Thoracic aorta (tissue), 2 donors: ENCODE measurements at regions not wholly inside any gene's neighbourhood (a gene's known extent, or its start where the extent isn't known, plus 50 kb on each side); places are given as distances from the start of the nearest gene placed in this dataset.

Experiments used
- ATAC-seq: fragments of 150-250 bp; one replicate; pipeline ENCODE4 v1.8.0; 2017; ENCODE audit warnings: low read depth; ENCODE audit not compliant: insufficient number of reproducible peaks, low FRiP score
- DNase-seq: peaks from one replicate; pipeline ENCODE4 v3.0.0-alpha.2; 2020; ENCODE audit warnings: low spot score
- H3K27ac ChIP-seq, 2 donors: fragments of 200-600 bp; sonication (generic); 1 replicate in 1 of 2; 2 replicates in 1 of 2; pipeline ENCODE4 v1.5.1; 2016; ENCODE audit warnings: mild to moderate bottlenecking in 2 of 2, moderate library complexity in 2 of 2
- H3K27me3 ChIP-seq: fragments of 200-600 bp; sonication (generic); replicated peaks from 2 replicates; pipeline ENCODE4 v1.6.0; 2016; ENCODE audit warnings: mild to moderate bottlenecking; ENCODE audit not compliant: insufficient read depth
- H3K36me3 ChIP-seq: fragments of 200-600 bp; sonication (generic); one replicate; pipeline ENCODE4 v1.5.1; 2016
- H3K4me1 ChIP-seq, 2 donors: fragments of 200-600 bp; sonication (generic); 1 replicate in 1 of 2; 2 replicates in 1 of 2; pipeline versions ENCODE4 v1.5.1 to v1.6.0; 2016; ENCODE audit warnings: low read depth in 2 of 2, mild to moderate bottlenecking in 1 of 2; ENCODE audit not compliant: control insufficient read depth in 1 of 2
- H3K4me3 ChIP-seq: fragments of 200-600 bp; sonication (generic); 2 replicates; pipeline ENCODE4 v1.5.1; 2016; ENCODE audit warnings: mild to moderate bottlenecking
- H3K9me3 ChIP-seq: fragments of 200-600 bp; sonication (generic); 2 replicates; pipeline ENCODE4 v1.5.1; 2016
- CTCF ChIP-seq: fragments of 200-600 bp; sonication (generic); IDR thresholded peaks from one replicate; pipeline ENCODE4 v1.5.1; 2019; ENCODE audit warnings: antibody characterized with exemption

- no peak for DNase-seq
- no peaks in the 10 kb centered on the region for H3K9me3 ChIP-seq
- no peak overlapping the region for H3K27ac ChIP-seq
- H3K36me3 ChIP-seq = no peaks in the 10 kb centered on the region
- no peaks in the 10 kb centered on the region for H3K27me3 ChIP-seq
- no peak for ATAC-seq
- H3K4me1 ChIP-seq = no peaks in the 10 kb centered on the region
- H3K4me3 ChIP-seq = no peak overlapping the region
- TF ChIP-seq CTCF = no peak
These were observed 118.1 kb upstream of the PRKD1 start for GRCh38 chr14:30045720-30046119.

DNA sequence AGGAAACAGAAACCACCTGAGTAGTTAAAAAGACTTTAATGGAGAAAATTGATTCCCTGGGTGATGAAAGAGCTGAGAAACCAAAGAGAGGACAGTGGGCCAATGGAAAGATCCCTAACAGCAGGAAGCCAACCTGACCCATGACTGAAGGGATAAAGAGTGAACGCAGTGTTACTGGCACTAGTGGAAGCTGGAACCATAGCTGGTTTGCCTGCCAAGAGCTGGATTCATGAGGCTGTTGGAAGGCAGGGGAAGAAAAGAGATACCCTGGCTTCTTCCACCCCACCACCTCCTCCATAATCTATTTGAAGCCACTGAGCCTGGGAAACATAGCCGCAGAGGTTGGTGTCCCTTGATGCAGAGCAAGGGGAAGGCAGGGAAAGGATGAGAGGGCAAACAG lies 125.5 kb upstream of the PRKD1 start:
- Histone ChIP-seq H3K36me3 (no peaks in the 10 kb centered on the region), H3K9me3 (no peaks in the 10 kb centered on the region), H3K27ac (no peak overlapping the region), H3K4me1 (peaks cover 0 to 6% of the 10 kb centered on the region in 2 donors), H3K27me3 (no peaks in the 10 kb centered on the region), H3K4me3 (no peak overlapping the region)
- no peak for ATAC-seq
- TF ChIP-seq CTCF = no peak
- DNase-seq = no peak

DNA sequence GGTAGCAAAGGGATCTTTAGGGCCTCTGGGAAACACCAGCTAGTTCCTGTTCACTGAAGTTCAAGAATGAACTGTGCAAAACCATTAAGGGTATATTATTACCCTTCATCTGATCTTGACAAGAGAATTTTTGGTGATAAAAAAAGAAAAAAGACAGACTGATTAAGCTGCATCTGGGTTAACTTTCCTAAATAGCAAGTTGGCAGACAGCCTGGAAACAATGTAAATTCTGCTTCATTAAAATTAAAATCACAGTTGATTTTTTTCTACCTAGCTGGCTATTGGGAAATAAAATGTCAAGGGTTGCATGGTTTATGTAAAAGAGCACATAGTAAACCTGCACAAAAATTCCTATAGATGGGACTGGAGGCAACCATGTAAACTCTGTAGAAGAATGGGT lies 126.6 kb upstream of the PRKD1 start:
- ATAC-seq = no peak
- H3K4me1 ChIP-seq = peaks cover 0 to 6% of the 10 kb centered on the region in 2 donors
- no peak for TF ChIP-seq CTCF
- no peak overlapping the region for H3K27ac ChIP-seq
- no peak for DNase-seq
- no peaks in the 10 kb centered on the region for H3K9me3 ChIP-seq
- H3K4me3 ChIP-seq = no peak overlapping the region
- H3K36me3 ChIP-seq = no peaks in the 10 kb centered on the region
- no peaks in the 10 kb centered on the region for H3K27me3 ChIP-seq

DNA sequence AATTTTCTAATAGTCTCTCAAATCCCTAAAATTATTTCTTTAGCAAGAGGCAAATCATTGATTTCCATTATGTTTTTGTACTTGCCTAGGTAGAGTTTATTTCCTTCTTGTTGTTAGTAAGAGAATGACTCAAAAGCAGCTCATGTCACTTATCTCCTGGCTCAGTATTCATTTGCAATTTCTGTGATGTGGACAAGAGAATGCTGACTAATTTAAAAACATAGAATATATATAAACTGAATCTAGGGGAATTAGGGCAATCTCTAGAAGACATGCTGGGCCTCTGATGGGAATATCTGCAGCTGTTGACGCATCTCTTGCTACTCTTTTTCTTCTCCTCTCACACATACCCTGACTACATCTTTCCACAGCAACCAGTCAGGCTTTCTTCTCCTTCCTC lies 130.8 kb upstream of the PRKD1 start:
- DNase-seq = no peak

DNA sequence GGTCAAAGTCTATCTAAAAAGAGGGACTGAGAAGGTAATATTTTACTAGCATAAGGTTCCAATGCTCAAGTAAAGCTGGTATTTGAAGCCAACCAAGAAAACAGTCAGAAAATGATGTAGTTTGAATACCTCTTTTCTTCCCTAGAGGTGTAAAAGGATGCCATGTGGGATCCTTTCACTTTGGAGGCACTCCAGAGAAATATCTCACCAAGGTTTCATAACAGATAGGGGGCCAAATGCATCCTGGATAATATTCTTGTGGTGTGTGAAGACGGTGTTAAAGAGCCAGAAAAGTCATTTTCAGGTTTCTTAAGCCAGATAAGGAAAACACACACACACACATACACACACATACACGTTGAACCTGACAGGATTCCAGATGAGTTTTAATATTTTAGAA lies 136.1 kb upstream of the PRKD1 start:
- Histone ChIP-seq H3K27ac (no peak overlapping the region), H3K4me1 (no peaks in the 10 kb centered on the region), H3K27me3 (no peaks in the 10 kb centered on the region), H3K36me3 (no peaks in the 10 kb centered on the region), H3K4me3 (no peak overlapping the region), H3K9me3 (no peaks in the 10 kb centered on the region)
- TF ChIP-seq CTCF = no peak
- no peak for ATAC-seq
- no peak for DNase-seq

More for the DNA sequence above, 130.8 kb upstream of the PRKD1 start:
- TF ChIP-seq CTCF = no peak
- no peak overlapping the region for H3K27ac ChIP-seq
- no peak for ATAC-seq
- no peaks in the 10 kb centered on the region for H3K9me3 ChIP-seq
- H3K4me1 ChIP-seq = no peaks in the 10 kb centered on the region
- no peak overlapping the region for H3K4me3 ChIP-seq
- H3K36me3 ChIP-seq = no peaks in the 10 kb centered on the region
- no peaks in the 10 kb centered on the region for H3K27me3 ChIP-seq
